Stomach (tissue), 4 donors: ENCODE measurements at regions not wholly inside any gene's neighbourhood (a gene's known extent, or its start where the extent isn't known, plus 50 kb on each side); places are given as distances from the start of the nearest gene placed in this dataset.

Experiments used
- EP300 ChIP-seq: sonication (generic); formaldehyde crosslinking; IDR thresholded peaks from one replicate; pipeline ENCODE4 v1.6.1; 2017; ENCODE audit warnings: antibody characterized with exemption
- POLR2A ChIP-seq, 4 donors: fragments of 450-650 bp; IDR thresholded peaks; one replicate each; pipeline ENCODE4 v1.6.1; 2016; ENCODE audit warnings: antibody characterized with exemption in 4 of 4, control low read depth in 2 of 4, mild to moderate bottlenecking in 1 of 4, moderate library complexity in 1 of 4
- TF ChIP-seq, protein P1 (sequence below), 7 experiments: fragments of 450-650 bp in 4 of 7; fragments of 200-600 bp in 3 of 7; sonication (generic) in 3 of 7; IDR thresholded peaks; one replicate each; pipeline ENCODE4 v1.5.1; 2016 to 2019; ENCODE audit warnings: antibody characterized with exemption in 7 of 7, control low read depth in 2 of 7, mild to moderate bottlenecking in 1 of 7

DNA sequence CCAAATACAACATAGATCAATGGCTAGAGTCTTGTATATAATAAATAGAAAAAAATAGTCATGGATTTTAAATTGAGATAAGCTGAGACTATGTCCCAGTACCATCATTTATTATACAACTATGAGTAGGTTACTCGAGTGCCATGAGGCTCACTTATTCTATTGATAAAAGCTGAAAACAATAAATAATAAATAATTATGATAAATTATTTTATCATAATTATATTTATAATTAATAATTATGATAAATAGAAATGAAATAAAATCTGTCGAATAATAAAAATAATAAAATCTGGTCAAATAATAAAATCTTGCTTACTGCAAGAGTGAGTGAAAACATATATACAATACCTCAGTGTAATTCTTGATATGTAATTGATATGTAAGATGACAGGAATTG, 801.4 kb downstream of the FAM181B start:
- TF ChIP-seq, protein P1, sequence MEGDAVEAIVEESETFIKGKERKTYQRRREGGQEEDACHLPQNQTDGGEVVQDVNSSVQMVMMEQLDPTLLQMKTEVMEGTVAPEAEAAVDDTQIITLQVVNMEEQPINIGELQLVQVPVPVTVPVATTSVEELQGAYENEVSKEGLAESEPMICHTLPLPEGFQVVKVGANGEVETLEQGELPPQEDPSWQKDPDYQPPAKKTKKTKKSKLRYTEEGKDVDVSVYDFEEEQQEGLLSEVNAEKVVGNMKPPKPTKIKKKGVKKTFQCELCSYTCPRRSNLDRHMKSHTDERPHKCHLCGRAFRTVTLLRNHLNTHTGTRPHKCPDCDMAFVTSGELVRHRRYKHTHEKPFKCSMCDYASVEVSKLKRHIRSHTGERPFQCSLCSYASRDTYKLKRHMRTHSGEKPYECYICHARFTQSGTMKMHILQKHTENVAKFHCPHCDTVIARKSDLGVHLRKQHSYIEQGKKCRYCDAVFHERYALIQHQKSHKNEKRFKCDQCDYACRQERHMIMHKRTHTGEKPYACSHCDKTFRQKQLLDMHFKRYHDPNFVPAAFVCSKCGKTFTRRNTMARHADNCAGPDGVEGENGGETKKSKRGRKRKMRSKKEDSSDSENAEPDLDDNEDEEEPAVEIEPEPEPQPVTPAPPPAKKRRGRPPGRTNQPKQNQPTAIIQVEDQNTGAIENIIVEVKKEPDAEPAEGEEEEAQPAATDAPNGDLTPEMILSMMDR (IDR thresholded peaks at IDR 0.05): no peak
- no peak for TF ChIP-seq EP300
- no peak for TF ChIP-seq POLR2A (IDR thresholded peaks at IDR 0.05)
